Right lobe of liver (tissue), 4 donors: ENCODE measurements at regions not wholly inside any gene's neighbourhood (a gene's known extent, or its start where the extent isn't known, plus 50 kb on each side); places are given as distances from the start of the nearest gene placed in this dataset.

Experiments
- POLR2A ChIP-seq: fragments of 450-650 bp; IDR thresholded peaks from one replicate; pipeline ENCODE4 v1.6.1; 2017; ENCODE audit warnings: antibody characterized with exemption, mild to moderate bottlenecking
- TF ChIP-seq, protein P1 (sequence below), 4 donors: fragments of 200-600 bp in 3 of 4; fragments of 450-650 bp in 1 of 4; IDR thresholded peaks; one replicate each; pipeline versions ENCODE4 v1.5.1 to v1.8.0; 2016 to 2022; ENCODE audit warnings: antibody characterized with exemption in 4 of 4, mild to moderate bottlenecking in 2 of 4
- donor health status: DM: no; HTN: no; CAD: no.
- donor health status: DM: no; HTN: no; CAD: no.
- donor health status: DM: no; HTN: yes; CAD: no.

DNA sequence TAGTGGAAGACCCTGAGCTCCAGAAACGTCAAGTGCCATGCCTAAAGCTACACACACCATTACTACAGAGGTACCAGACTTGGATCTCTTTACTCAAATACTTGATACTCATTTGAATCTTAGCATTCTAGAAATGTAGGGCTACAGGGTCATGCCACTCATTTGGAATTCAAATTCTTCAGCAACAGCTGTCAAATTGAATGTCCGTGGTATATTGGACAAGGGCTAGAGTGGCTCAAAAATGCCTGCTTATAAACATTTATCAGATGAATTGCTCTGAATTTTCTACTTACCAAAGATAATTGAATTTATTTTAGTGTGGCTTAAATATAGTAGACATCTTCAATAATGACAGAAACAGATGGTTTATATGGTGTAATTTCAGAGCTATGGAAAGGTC lies 669.7 kb downstream of the SLC4A3 start:
- TF ChIP-seq POLR2A, result no peak
- TF ChIP-seq, protein P1, sequence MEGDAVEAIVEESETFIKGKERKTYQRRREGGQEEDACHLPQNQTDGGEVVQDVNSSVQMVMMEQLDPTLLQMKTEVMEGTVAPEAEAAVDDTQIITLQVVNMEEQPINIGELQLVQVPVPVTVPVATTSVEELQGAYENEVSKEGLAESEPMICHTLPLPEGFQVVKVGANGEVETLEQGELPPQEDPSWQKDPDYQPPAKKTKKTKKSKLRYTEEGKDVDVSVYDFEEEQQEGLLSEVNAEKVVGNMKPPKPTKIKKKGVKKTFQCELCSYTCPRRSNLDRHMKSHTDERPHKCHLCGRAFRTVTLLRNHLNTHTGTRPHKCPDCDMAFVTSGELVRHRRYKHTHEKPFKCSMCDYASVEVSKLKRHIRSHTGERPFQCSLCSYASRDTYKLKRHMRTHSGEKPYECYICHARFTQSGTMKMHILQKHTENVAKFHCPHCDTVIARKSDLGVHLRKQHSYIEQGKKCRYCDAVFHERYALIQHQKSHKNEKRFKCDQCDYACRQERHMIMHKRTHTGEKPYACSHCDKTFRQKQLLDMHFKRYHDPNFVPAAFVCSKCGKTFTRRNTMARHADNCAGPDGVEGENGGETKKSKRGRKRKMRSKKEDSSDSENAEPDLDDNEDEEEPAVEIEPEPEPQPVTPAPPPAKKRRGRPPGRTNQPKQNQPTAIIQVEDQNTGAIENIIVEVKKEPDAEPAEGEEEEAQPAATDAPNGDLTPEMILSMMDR (IDR thresholded peaks at IDR 0.05), result no peak
